Heart right ventricle (tissue), 16 donors: ENCODE measurements at regions not wholly inside any gene's neighbourhood (a gene's known extent, or its start where the extent isn't known, plus 50 kb on each side); places are given as distances from the start of the nearest gene placed in this dataset.

Source experiments
- ATAC-seq, 8 donors: fragments of 200-7000 bp; cut with Tn5 transposase; one replicate each; pipeline ENCODE4 v1.9.1; 2020; ENCODE audit warnings: mild to moderate bottlenecking in 8 of 8, moderate library complexity in 8 of 8, moderate number of reproducible peaks in 1 of 8
- DNase-seq, 2 donors: peaks; one replicate each; pipeline ENCODE4 v3.0.0-alpha.2; 2020
- H3K27ac ChIP-seq, 10 donors: fragments of 200-600 bp; sonication (generic) in 2 of 10; one replicate each; pipeline versions ENCODE4 v1.5.0 to v1.8.0; 2020 to 2022; ENCODE audit warnings: mild to moderate bottlenecking in 3 of 10
- H3K27me3 ChIP-seq, 7 donors: fragments of 200-600 bp; one replicate each; pipeline ENCODE4 v1.8.0; 2021 to 2022; ENCODE audit warnings: mild to moderate bottlenecking in 2 of 7
- H3K36me3 ChIP-seq, 9 donors: fragments of 200-600 bp; sonication (generic) in 1 of 9; one replicate each; pipeline versions ENCODE4 v1.5.0 to v1.8.0; 2020 to 2022; ENCODE audit warnings: mild to moderate bottlenecking in 2 of 9
- H3K4me1 ChIP-seq, 9 donors: fragments of 200-600 bp; sonication (generic) in 1 of 9; one replicate each; pipeline versions ENCODE4 v1.5.0 to v1.8.0; 2020 to 2022; ENCODE audit warnings: mild to moderate bottlenecking in 4 of 9
- H3K4me3 ChIP-seq, 10 donors: fragments of 200-600 bp; sonication (generic) in 2 of 10; one replicate each; pipeline versions ENCODE4 v1.5.0 to v1.8.0; 2020 to 2022; ENCODE audit warnings: mild to moderate bottlenecking in 7 of 10, moderate library complexity in 2 of 10
- H3K9me3 ChIP-seq, 11 donors: fragments of 200-600 bp in 10 of 11; sonication (generic) in 2 of 11; one replicate each; pipeline versions ENCODE4 v1.5.0 to v1.8.0; 2013 to 2022; ENCODE audit warnings: mild to moderate bottlenecking in 2 of 11, control low read depth in 1 of 11, moderate library complexity in 1 of 11
- CTCF ChIP-seq, 9 donors: fragments of 200-600 bp; sonication (generic) in 2 of 9; IDR thresholded peaks; one replicate each; pipeline versions ENCODE4 v1.5.0 to v1.8.0; 2021 to 2022; ENCODE audit warnings: antibody characterized with exemption in 9 of 9, mild to moderate bottlenecking in 5 of 9, moderate library complexity in 1 of 9
- WGBS, 2 donors: extraction: QIAGEN DNeasy Blood & Tissue Kit; methylation state at CpG; one replicate each; pipeline ENCODE4 v1.1.7; 2013; ENCODE audit warnings: inconsistent platforms in 1 of 2; 5-methylcytosine and 5-hydroxymethylcytosine counted together
- intact Hi-C, 10 donors: fragments of 100-400 bp; cut with DNase I; formaldehyde crosslinking; loops; one replicate each; pipeline versions ENCODE4 v1.11.1 to v1.14.2; 2022
- donor health status: Arrhythmogenic right ventricular cardiomyopathy.
- donor health status: ischemic (EF 13 %, LVEDD 7.1; RV severe dilation, severe dysfunction).
- donor health status: healthy with polysubstance abuse.
- donor health status: DM: no; HTN: yes; CAD: no.
- donor health status: DM: no; HTN: no; CAD: no.
- donor health status: ischemic (EF 25% LVEDD 6.9; RV normal size, moderate dysfunction).
- donor health status: ischemic (EF 25% LVEDD 5.7; RV mildly dilated, moderate dysfunction).
- donor health status: healthy.
- donor health status: DM: yes; HTN: yes; CAD: no.
- donor health status: Ischemic cardiomyopathy.
- donor health status: ischemic (EF 35%, LVEDD 5.7; RV mildly dilated, moderate dysfunction).
- donor health status: nonischemic (EF 11% LVEDD 7.7; RV severe dilation, severe dysfunction).
- donor health status: DM: yes; HTN: yes; CAD: no.
- donor health status: PGD.
- donor health status: ischemic (EF 29% LVEDD 5.4; RV normal size, mild dysfunction).
- donor health status: nonischemic (EF 23%, LVEDD 6.1; RV moderate dilation, normal function).

- H3K27ac ChIP-seq, result no peak overlapping the region
- H3K4me1 ChIP-seq, result peaks cover 0 to 3% (median 0%) of the 10 kb centered on the region in 9 donors
- H3K9me3 ChIP-seq, result peaks cover 0 to 8% (median 0%) of the 10 kb centered on the region in 11 donors
- 95 to 96% methylated on average over 8 of the region's 8 CpGs for WGBS, 2 donors
- peaks cover 0 to 10% (median 4%) of the 10 kb centered on the region in 7 donors for H3K27me3 ChIP-seq
- DNase-seq (no peak), ATAC-seq (no peak)
- intact Hi-C loops, result no loop called here
- no peak for TF ChIP-seq CTCF (IDR thresholded peaks at IDR 0.05)
- no peak overlapping the region for H3K4me3 ChIP-seq
- no peaks in the 10 kb centered on the region for H3K36me3 ChIP-seq
These were observed 110.0 kb upstream of the SLC22A23 start for GRCh38 chr6:3566812-3567211.

- ATAC-seq (no peak), DNase-seq (no peak)
- Histone ChIP-seq H3K36me3 (no peaks in the 10 kb centered on the region), H3K9me3 (peaks cover 0 to 8% (median 0%) of the 10 kb centered on the region in 11 donors), H3K4me3 (no peak overlapping the region), H3K27ac (no peak overlapping the region), H3K4me1 (peaks cover 0 to 9% (median 0%) of the 10 kb centered on the region in 9 donors), H3K27me3 (no peaks in the 10 kb centered on the region)
- 84 to 89% methylated on average over 3 of the region's 3 CpGs for WGBS, 2 donors
- TF ChIP-seq CTCF (IDR thresholded peaks at IDR 0.05), result no peak
- intact Hi-C loops, result no loop called here
These were observed 108.4 kb upstream of the SLC22A23 start for GRCh38 chr6:3565291-3565690.

- no peaks in the 10 kb centered on the region for H3K36me3 ChIP-seq
- 50 to 51% methylated on average over 1 of the region's 1 CpG for WGBS, 2 donors
- intact Hi-C loops, result no loop called here
- no peak for TF ChIP-seq CTCF (IDR thresholded peaks at IDR 0.05)
- H3K4me3 ChIP-seq, result no peak overlapping the region
- H3K4me1 ChIP-seq, result peaks cover 0 to 9% (median 0%) of the 10 kb centered on the region in 9 donors
- H3K9me3 ChIP-seq, result peaks cover 0 to 8% (median 0%) of the 10 kb centered on the region in 11 donors
- ATAC-seq (peak in 1 of 8 donors; percentile 51), DNase-seq (no peak)
- H3K27me3 ChIP-seq, result peaks cover 0 to 11% (median 0%) of the 10 kb centered on the region in 7 donors
- peak overlapping the region in 1 of 10 donors; percentile 22 for H3K27ac ChIP-seq
These were observed 104.9 kb upstream of the SLC22A23 start for GRCh38 chr6:3561725-3562124.

DNA sequence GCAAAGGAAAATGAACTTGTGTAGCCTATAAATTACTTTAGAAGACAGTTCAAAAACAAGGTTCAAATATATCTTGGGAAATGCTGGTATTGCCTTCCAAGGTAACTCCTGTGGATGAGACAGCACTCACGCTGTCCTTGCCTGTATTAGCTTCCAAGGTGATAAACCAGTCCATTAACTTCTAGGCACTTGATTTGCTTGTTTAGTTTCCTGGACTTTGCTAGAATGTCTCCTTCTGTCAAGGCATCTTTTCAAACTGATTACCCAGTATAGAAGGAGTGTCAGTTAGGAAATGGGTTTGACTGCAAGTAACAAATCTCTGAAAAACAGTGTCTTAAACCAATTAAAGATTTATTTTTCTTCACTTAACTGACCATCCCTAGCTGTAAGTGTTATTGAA, 103.4 kb upstream of the SLC22A23 start:
- no peak for TF ChIP-seq CTCF (IDR thresholded peaks at IDR 0.05)
- no peak for ATAC-seq

More for the DNA sequence above, 103.4 kb upstream of the SLC22A23 start:
- H3K4me3 ChIP-seq, result no peak overlapping the region
- H3K9me3 ChIP-seq, result peaks cover 0 to 7% (median 0%) of the 10 kb centered on the region in 11 donors
- 91 to 97% methylated on average over 1 of the region's 1 CpG for WGBS, 2 donors
- DNase-seq, result no peak
- no peaks in the 10 kb centered on the region for H3K36me3 ChIP-seq
- no peak overlapping the region for H3K27ac ChIP-seq
- intact Hi-C loops, result no loop called here
- H3K27me3 ChIP-seq, result peaks cover 0 to 11% (median 0%) of the 10 kb centered on the region in 7 donors
- peaks cover 0 to 9% (median 0%) of the 10 kb centered on the region in 9 donors for H3K4me1 ChIP-seq
